Urinary bladder (tissue), 3 donors: ENCODE measurements at regions not wholly inside any gene's neighbourhood (a gene's known extent, or its start where the extent isn't known, plus 50 kb on each side); places are given as distances from the start of the nearest gene placed in this dataset.

ENCODE experiments used
- DNase-seq: peaks from one replicate; pipeline ENCODE4 v3.0.0-alpha.2; 2015; ENCODE audit errors: extremely low spot score
- H3K27ac ChIP-seq: one replicate; pipeline ENCODE4 v1.5.1; 2013; ENCODE audit warnings: low read depth, mild to moderate bottlenecking, moderate library complexity
- H3K36me3 ChIP-seq: one replicate; pipeline ENCODE4 v1.6.1; 2013; ENCODE audit warnings: mild to moderate bottlenecking, moderate library complexity; ENCODE audit not compliant: insufficient read depth
- H3K4me1 ChIP-seq: one replicate; pipeline ENCODE4 v1.6.1; 2013; ENCODE audit warnings: mild to moderate bottlenecking, moderate library complexity; ENCODE audit not compliant: insufficient read depth
- H3K4me3 ChIP-seq: one replicate; pipeline ENCODE4 v1.5.1; 2013; ENCODE audit warnings: low read depth, low read length
- WGBS: extraction: QIAGEN DNeasy Blood & Tissue Kit; methylation state at CpG from one replicate; pipeline ENCODE4 v1.1.7; 2013; 5-methylcytosine and 5-hydroxymethylcytosine counted together
- donor health status: healthy with polysubstance abuse.
- donor health status: healthy.

DNA sequence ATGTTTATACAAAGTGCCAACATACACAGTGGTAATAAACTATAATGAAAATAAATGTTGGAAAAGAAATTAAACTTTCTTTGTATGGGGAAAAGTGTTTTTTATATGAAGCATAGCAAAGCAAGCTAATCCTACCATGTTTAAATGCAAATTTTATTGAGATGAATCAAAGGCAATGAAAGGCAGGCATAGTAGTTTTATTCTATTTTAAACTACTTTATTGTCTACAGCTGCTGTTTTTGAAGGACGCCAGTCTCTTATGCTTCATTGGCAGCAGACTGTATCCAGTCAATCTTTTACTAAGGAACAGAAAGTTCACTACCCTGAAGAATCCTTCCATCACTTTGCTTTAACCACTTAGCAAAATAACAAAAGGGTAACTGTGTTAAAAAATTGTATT, 761.0 kb downstream of the ROBO2 start:
- H3K4me3 ChIP-seq = no peak overlapping the region
- DNase-seq = no peak
- no peaks in the 10 kb centered on the region for H3K4me1 ChIP-seq
- 70% methylated on average over 1 of the region's 1 CpG for WGBS
- no peak overlapping the region for H3K27ac ChIP-seq
- no peaks in the 10 kb centered on the region for H3K36me3 ChIP-seq

DNA sequence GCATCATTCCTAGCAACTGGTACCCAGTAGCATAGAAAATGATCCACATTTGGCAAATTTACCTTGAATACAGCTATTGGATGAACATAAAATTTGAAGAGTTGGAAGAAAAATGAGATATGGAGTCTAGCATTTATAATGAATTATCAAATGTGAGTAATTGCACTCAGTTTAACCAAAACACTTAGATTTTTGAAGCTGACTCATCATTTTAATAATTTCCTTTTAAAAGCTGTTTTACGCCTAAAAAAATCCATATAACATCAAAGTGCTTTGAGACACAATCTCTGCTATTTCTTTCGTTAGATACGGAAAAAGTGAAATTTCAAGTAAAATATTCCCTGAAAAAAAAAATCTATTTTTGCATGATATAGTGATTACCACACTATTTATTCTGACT, 767.4 kb downstream of the ROBO2 start:
- Histone ChIP-seq H3K27ac (no peak overlapping the region), H3K4me1 (no peaks in the 10 kb centered on the region), H3K4me3 (no peak overlapping the region), H3K36me3 (no peaks in the 10 kb centered on the region)
- no peak for DNase-seq
- WGBS = 97% methylated on average over 3 of the region's 3 CpGs

DNA sequence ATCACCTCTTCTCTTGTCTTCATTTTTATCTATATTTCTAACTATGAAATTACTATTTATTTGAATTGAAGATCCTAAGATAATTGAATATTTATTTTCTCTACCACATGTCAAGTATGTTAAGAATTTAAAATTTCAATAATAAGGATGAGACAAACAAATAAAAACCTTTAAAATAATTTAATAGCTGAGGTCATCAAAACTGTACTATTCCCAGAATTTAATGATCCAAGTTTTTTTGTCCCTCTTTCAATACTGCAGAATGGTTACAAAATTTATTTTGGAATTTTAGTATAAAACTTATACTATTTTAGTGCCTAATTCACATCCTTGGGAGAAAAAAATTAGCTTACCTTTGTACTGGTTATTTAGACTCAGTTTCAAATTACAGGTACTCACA, 774.9 kb downstream of the ROBO2 start:
- Histone ChIP-seq H3K4me3 (no peak overlapping the region), H3K27ac (no peak overlapping the region), H3K4me1 (no peaks in the 10 kb centered on the region), H3K36me3 (no peaks in the 10 kb centered on the region)
- DNase-seq = no peak

DNA sequence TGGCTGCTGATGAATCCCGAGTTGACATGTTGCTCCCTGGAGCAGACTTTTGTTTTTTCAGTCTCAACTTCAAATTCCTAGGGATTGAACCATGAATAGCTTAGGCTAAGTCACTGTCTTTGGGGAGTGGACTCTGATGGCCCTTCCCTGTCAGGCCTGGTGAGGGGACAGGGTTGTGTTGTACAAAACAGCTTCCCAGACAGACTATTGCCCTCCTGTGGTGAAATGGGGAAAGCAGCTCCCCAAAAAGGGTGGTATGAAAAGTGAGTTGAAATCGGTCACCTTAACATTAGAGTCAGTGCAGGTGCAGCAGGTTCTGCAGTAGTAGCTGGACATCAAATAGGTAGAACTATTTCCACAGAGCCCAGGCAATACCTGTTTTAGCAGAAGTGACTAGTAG, 775.6 kb downstream of the ROBO2 start:
- no peak overlapping the region for H3K27ac ChIP-seq
- H3K4me1 ChIP-seq = no peaks in the 10 kb centered on the region
- no peaks in the 10 kb centered on the region for H3K36me3 ChIP-seq
- H3K4me3 ChIP-seq = no peak overlapping the region
- no peak for DNase-seq
- WGBS = 88% methylated on average over 2 of the region's 2 CpGs

DNA sequence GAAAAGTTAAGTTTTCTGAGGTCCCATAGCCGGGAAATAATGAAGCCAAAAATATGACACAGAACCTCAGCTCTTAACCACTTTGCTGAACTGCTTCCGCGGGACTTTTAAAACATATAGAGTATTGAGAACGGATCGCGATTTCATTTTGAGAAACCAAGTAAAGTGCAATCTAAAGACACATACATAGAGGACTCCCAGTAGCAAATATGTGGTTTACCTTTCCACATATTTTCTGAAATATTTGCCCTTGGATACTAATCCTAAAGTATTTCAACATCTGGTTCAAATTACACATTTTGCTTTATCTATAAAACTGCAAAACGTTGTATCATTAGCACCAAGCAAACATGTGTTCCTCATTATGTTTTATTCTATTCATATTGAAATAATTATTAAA, 776.5 kb downstream of the ROBO2 start:
- H3K27ac ChIP-seq = no peak overlapping the region
- H3K36me3 ChIP-seq = no peaks in the 10 kb centered on the region
- H3K4me1 ChIP-seq = no peaks in the 10 kb centered on the region
- no peak overlapping the region for H3K4me3 ChIP-seq
- no peak for DNase-seq
- 65% methylated on average over 7 of the region's 7 CpGs for WGBS

DNA sequence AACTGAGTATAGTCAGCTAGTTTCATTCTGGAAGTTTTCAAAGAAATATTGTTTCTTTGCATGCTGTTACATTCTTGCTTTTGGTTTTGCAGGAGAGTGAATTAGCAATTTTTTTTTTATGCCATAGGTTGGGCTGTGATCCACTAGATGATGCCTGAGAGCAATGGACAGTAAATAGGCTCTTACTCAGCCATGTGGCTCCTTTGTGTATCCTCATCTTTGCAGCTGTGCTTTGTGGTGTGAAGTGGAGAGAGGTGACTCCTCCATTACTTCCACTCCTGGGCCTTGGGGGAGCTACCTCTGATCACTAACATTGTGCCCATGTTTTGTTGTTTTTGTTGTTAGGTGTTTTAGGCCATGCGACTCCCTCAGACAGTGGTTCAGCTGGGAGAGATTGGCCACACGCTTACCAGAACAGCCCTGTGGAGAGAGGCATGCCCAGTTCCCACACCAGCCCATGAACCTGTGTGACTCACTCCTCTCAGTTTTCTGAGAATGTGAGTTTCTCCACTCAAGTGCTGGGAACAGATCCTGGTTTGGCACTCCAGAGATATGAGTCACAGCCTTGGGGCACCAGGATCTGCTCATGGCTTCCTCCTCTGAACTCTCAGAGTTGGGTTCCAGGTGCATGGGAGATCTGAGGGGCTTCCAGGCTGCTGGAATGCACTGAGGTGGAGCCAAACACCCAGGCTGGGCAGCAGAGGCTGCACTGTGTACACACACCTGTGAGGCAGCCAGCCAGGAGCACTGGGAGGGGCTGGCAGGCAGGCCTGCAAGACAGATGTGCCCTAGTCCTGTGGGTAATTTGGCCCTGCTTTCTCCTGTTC, 785.3 kb downstream of the ROBO2 start:
- 95% methylated on average over 2 of the region's 2 CpGs for WGBS
- Histone ChIP-seq H3K4me3 (no peak overlapping the region), H3K27ac (no peak overlapping the region), H3K4me1 (no peaks in the 10 kb centered on the region), H3K36me3 (no peaks in the 10 kb centered on the region)
- DNase-seq = no peak

DNA sequence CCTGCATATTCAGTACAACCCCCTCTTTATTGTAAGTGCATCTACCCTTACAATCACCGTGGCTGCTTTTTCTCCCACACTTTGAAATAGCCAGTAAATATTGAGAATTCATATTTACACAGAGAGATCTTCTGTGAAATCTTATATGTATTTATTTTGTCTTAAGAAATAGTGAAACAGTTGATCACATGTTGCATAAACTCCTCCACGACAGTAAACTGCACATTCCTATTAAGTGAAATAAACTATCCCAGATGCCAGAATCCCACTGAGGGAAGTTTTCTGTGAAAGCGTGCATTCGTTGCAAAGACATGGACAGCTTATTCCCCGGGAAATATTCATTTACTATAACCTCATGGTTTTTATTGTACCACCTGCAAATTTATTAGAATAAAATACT, 796.0 kb downstream of the ROBO2 start:
- 36% methylated on average over 5 of the region's 5 CpGs for WGBS
- H3K36me3 ChIP-seq = no peaks in the 10 kb centered on the region
- no peak overlapping the region for H3K27ac ChIP-seq
- H3K4me1 ChIP-seq = peaks cover 1% of the 10 kb centered on the region
- H3K4me3 ChIP-seq = no peak overlapping the region
- no peak for DNase-seq

DNA sequence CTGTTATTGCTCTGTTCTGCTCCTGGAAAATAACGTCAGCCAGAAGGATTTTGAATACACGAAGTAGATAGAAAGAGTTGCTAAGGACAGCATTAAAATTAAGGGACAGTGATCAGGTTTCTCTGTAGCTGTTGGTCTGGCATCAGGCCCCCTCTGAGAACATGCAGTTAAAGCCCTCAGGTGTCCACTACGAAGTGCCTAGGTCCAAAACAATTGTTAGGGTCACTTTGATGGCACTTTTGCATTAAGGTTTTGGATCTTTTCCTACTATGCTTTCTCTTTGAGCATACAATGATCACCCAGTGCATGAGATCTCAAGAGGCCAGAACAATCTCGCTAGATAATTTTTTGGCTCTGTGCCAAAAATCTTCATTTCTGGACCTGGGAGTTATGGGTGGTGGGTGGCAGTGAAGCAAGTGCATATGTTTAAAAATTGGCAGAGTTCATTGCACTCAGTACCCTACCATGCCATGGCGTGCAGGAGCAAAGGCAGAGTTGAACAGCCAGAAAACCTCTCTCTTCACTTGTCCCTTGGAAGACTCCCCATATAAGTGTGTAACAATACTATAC, 797.6 kb downstream of the ROBO2 start:
- WGBS = 67% methylated on average over 5 of the region's 5 CpGs
- no peaks in the 10 kb centered on the region for H3K36me3 ChIP-seq
- H3K27ac ChIP-seq = no peak overlapping the region
- no peak for DNase-seq
- peaks cover 1% of the 10 kb centered on the region for H3K4me1 ChIP-seq
- no peak overlapping the region for H3K4me3 ChIP-seq

DNA sequence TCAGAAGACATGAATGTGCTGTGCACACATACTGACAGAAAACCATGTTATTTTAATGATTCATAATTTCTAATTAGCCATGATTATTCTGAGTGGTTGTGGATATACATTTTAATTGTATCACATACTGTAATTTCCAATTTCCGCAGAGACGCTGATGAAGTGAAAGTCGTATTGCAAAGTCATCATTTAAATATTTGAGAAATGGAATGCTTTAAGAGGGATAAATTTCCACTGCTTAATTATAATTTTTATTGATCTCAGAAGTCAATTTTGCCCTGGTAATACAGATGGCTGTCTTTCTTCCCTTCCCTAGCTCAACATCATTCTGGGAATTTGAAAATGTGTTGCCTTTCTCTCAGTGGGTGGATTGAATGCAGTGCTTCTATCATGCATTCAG, 819.3 kb downstream of the ROBO2 start:
- no peak for DNase-seq
- Histone ChIP-seq H3K4me1 (no peaks in the 10 kb centered on the region), H3K27ac (no peak overlapping the region), H3K4me3 (no peak overlapping the region), H3K36me3 (no peaks in the 10 kb centered on the region)
- WGBS = 93% methylated on average over 3 of the region's 3 CpGs

DNA sequence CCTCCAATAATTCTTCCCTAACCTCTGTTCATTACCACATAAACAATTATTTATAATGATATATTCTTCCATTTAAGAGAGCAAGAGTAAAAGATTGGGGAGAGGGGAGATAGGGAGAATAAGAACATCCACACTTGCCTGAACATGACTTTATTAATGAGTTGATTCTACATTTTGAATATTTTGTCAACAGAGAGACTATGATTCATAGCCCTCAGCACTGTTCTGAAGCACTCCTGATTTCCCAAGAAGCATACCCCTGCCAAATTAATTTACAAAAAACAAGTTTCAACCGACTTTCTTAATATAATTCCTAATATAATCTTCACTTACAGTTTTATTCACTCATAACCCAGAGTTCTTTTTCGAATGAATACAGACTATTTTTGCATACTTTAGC, 828.8 kb downstream of the ROBO2 start:
- no peak overlapping the region for H3K27ac ChIP-seq
- DNase-seq = no peak
- no peak overlapping the region for H3K4me3 ChIP-seq
- no peaks in the 10 kb centered on the region for H3K4me1 ChIP-seq
- H3K36me3 ChIP-seq = no peaks in the 10 kb centered on the region
- WGBS = 71% methylated on average over 2 of the region's 2 CpGs

DNA sequence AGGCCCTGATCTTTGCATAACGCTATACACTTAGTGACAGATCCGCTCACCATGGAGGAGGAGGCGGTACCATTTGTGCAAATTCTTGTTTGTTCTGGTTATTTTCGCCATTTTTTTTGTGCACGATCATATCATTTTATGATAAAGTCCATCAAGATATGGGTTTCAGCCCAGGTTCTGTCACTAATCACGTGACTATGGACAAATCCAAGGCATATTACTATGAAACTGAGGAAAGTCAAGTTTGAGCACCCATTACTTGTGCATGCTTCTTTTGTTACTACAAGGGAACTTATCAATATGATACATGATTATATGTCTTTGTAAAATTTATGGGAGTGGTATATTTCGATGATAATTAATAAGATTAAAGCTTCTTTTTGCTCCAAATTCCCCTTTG, 829.5 kb downstream of the ROBO2 start:
- Histone ChIP-seq H3K36me3 (no peaks in the 10 kb centered on the region), H3K27ac (no peak overlapping the region), H3K4me1 (no peaks in the 10 kb centered on the region), H3K4me3 (no peak overlapping the region)
- WGBS = 87% methylated on average over 7 of the region's 7 CpGs
- no peak for DNase-seq

DNA sequence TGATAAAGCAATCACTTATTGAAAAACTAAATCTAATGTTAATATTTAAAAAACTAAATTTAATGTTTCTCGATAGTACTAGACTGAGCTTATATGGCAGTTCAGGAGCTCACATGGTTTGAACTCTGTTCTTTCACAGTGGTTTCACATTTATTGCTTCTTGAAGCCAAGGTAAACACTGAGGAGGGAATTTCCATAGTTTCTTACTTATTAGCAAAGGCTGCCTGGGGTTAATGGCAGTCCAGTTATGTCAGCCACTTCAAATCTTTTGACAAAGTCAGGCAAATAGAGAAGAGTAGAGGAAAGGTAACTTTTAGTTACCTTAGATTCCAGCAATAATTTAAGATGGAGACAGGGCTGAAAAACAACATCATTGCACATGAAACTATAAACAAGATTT, 831.5 kb downstream of the ROBO2 start:
- WGBS = 97% methylated on average over 1 of the region's 1 CpG
- DNase-seq = no peak
- Histone ChIP-seq H3K36me3 (no peaks in the 10 kb centered on the region), H3K4me3 (no peak overlapping the region), H3K4me1 (no peaks in the 10 kb centered on the region), H3K27ac (no peak overlapping the region)

DNA sequence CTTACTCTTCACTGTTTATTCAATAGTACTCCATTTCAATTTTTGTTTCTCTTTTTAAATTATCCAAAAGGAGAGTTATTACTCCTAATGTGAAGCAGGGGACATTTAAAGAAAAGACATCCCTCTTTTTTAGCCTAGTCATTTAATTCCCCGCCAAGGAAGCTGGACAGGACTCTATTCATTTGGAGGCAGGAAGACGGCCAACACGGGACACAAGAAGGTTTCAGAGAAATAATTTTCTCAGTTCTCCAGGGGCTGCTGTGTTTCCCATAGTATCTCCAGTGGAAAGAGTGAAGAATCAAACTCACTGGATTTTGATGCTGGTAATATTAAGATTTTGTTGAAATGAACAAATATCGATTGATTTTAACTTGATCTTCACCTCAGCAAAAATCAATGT, 833.7 kb downstream of the ROBO2 start:
- no peaks in the 10 kb centered on the region for H3K36me3 ChIP-seq
- H3K4me1 ChIP-seq = no peaks in the 10 kb centered on the region
- 83% methylated on average over 4 of the region's 4 CpGs for WGBS
- no peak overlapping the region for H3K4me3 ChIP-seq
- no peak overlapping the region for H3K27ac ChIP-seq
- no peak for DNase-seq

DNA sequence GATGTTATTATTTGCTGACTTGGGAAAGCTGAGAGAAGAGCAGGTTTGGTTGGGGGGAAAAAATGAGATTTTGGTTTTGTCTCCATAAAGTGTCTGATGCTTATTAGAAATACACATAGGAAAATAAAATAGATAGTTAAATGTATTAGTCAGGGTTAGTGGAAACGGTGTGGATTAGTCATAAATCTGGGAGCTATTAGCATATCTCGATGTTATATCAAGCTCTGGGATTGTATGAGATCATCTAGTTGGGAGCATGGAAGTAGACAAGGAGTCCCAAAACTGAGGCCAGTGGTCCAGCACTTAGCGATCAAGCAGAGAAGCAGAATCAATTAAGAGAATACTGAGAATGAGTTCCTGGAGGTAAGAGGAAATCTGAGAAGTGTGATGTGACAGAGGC, 845.5 kb downstream of the ROBO2 start:
- Histone ChIP-seq H3K4me3 (no peak overlapping the region), H3K36me3 (no peaks in the 10 kb centered on the region), H3K4me1 (no peaks in the 10 kb centered on the region), H3K27ac (no peak overlapping the region)
- DNase-seq = no peak
- WGBS = 80% methylated on average over 3 of the region's 3 CpGs
